ENCODE measurements at regions not wholly inside any gene's neighbourhood (a gene's known extent, or its start where the extent isn't known, plus 50 kb on each side); places are given as distances from the start of the nearest gene placed in this dataset.

DNA sequence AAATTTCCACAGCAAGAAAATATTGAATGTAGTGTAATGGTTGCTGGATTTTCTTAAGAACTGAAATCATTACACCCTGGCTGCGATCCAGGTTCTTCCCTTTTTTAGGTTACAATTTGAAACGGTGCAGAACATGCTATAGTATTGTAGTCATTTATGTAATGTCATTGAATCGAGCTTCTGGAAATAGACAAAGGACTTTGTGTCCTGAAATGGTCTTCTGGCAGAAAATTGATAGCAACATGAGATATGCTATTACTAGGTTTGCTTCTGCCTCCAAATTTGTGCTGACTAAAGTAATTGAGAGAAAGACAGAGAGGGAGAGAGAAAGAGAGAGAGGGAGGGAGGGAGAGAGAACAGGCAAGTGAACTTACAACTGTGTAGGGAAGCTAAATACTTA lies 146.2 kb upstream of the NFIA start:
- Histone ChIP-seq H4K20me1 (ENCODE audit: control insufficient read depth, insufficient read depth, low read depth, low read length) (no peaks in the 10 kb centered on the region), H3K4me1 (ENCODE audit: control insufficient read depth, low read length) (no peaks in the 10 kb centered on the region), H3K9me2 (replicated peaks; ENCODE audit: control insufficient read depth, low read length) (no peaks in the 10 kb centered on the region), H3K27me3 (ENCODE audit: control insufficient read depth, low read length) (0 out of 2 replicates have a peak, but pooled peaks cover 3% of the 10 kb centered on the region), H3K36me3 (ENCODE audit: control insufficient read depth, low read length) (no peaks in the 10 kb centered on the region), H3K27ac (ENCODE audit: low read depth, low read length) (no peak overlapping the region), H3F3A (ENCODE audit: control insufficient read depth, insufficient read depth) (no peaks in the 10 kb centered on the region), H3K9me3 (ENCODE audit: control insufficient read depth, insufficient read depth, low read length) (no peaks in the 10 kb centered on the region), H3K4me2 (ENCODE audit: low read length) (no peak overlapping the region), H3K79me2 (ENCODE audit: control insufficient read depth, low read length) (no peaks in the 10 kb centered on the region), H3K4me3 (ENCODE audit: low read length) (no peak overlapping the region)
- no peak for TF ChIP-seq EZH2phosphoT487 (IDR thresholded peaks at IDR 0.05; ENCODE audit: borderline replicate concordance, low read length)
- TF ChIP-seq, protein P1, sequence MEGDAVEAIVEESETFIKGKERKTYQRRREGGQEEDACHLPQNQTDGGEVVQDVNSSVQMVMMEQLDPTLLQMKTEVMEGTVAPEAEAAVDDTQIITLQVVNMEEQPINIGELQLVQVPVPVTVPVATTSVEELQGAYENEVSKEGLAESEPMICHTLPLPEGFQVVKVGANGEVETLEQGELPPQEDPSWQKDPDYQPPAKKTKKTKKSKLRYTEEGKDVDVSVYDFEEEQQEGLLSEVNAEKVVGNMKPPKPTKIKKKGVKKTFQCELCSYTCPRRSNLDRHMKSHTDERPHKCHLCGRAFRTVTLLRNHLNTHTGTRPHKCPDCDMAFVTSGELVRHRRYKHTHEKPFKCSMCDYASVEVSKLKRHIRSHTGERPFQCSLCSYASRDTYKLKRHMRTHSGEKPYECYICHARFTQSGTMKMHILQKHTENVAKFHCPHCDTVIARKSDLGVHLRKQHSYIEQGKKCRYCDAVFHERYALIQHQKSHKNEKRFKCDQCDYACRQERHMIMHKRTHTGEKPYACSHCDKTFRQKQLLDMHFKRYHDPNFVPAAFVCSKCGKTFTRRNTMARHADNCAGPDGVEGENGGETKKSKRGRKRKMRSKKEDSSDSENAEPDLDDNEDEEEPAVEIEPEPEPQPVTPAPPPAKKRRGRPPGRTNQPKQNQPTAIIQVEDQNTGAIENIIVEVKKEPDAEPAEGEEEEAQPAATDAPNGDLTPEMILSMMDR (IDR thresholded peaks at IDR 0.05; ENCODE audit: low read depth, low read length, poor library complexity, severe bottlenecking) = no peak

DNA sequence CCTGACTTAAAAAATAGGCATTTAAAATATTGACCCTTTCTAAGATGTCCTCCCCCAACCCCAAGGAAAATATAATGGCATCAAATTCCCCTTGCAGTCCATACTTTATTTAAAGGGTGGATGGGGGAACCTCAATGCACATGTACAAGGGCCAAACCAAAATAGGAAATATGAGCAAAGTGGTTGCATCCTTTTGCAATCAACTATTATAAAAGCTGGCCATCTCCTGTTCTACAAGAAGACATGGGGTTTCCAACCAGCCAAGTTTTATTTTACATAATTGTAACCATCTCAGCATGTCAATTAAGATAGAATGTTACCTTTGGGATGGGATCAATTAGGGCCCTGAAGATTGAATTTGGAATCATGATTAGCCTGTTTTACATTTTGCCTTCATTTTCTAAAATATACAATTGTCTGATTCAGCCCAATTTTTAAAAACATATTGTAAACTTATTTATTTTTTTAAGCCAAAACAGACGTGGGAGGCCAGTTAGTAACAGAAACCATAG lies 146.7 kb upstream of the NFIA start:
- Histone ChIP-seq H3F3A (ENCODE audit: control insufficient read depth, insufficient read depth) (no peaks in the 10 kb centered on the region), H3K4me3 (ENCODE audit: low read length) (no peak overlapping the region), H4K20me1 (ENCODE audit: control insufficient read depth, insufficient read depth, low read depth, low read length) (no peaks in the 10 kb centered on the region), H3K36me3 (ENCODE audit: control insufficient read depth, low read length) (no peaks in the 10 kb centered on the region), H3K27me3 (ENCODE audit: control insufficient read depth, low read length) (0 out of 2 replicates have a peak, but pooled peaks cover 3% of the 10 kb centered on the region), H3K4me1 (ENCODE audit: control insufficient read depth, low read length) (no peaks in the 10 kb centered on the region), H3K4me2 (ENCODE audit: low read length) (no peak overlapping the region), H3K79me2 (ENCODE audit: control insufficient read depth, low read length) (no peaks in the 10 kb centered on the region), H3K9me2 (replicated peaks; ENCODE audit: control insufficient read depth, low read length) (no peaks in the 10 kb centered on the region), H3K27ac (ENCODE audit: low read depth, low read length) (no peak overlapping the region), H3K9me3 (ENCODE audit: control insufficient read depth, insufficient read depth, low read length) (no peaks in the 10 kb centered on the region)
- TF ChIP-seq, protein P1 (IDR thresholded peaks at IDR 0.05; ENCODE audit: low read depth, low read length, poor library complexity, severe bottlenecking) = no peak
- TF ChIP-seq EZH2phosphoT487 (IDR thresholded peaks at IDR 0.05; ENCODE audit: borderline replicate concordance, low read length) = no peak

DNA sequence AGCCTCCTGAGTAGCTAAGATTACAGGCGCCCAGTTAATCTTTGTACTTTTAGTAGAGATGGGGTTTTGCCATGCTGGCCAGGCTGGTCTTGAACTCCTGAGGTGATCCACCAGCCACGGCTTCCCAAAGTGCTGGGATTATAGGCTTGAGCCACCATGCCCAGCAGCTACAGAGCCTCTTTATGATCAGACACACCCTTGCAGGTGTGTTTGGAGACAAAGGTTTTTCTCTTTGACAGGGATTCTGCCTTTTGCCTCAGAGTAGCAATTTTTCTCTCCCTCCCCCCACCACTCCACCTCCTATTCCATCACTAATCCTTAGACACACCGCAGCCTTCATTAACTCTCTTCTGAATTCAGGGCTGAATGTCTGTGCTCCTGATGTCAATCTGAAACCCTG lies 152.2 kb upstream of the NFIA start:
- Histone ChIP-seq H3K36me3 (ENCODE audit: control insufficient read depth, low read length) (no peaks in the 10 kb centered on the region), H3K27me3 (ENCODE audit: control insufficient read depth, low read length) (peaks cover 7% of the 10 kb centered on the region; the same call in 1 of the 2 replicates), H3K4me3 (ENCODE audit: low read length) (no peak overlapping the region), H3K9me3 (ENCODE audit: control insufficient read depth, insufficient read depth, low read length) (no peaks in the 10 kb centered on the region), H3K4me1 (ENCODE audit: control insufficient read depth, low read length) (no peaks in the 10 kb centered on the region), H3K27ac (ENCODE audit: low read depth, low read length) (no peak overlapping the region), H4K20me1 (ENCODE audit: control insufficient read depth, insufficient read depth, low read depth, low read length) (no peaks in the 10 kb centered on the region), H3K79me2 (ENCODE audit: control insufficient read depth, low read length) (no peaks in the 10 kb centered on the region), H3K4me2 (ENCODE audit: low read length) (no peak overlapping the region), H3K9me2 (replicated peaks; ENCODE audit: control insufficient read depth, low read length) (no peaks in the 10 kb centered on the region), H3F3A (ENCODE audit: control insufficient read depth, insufficient read depth) (no peaks in the 10 kb centered on the region)
- no peak for TF ChIP-seq EZH2phosphoT487 (IDR thresholded peaks at IDR 0.05; ENCODE audit: borderline replicate concordance, low read length)
- TF ChIP-seq, protein P1 (IDR thresholded peaks at IDR 0.05; ENCODE audit: low read depth, low read length, poor library complexity, severe bottlenecking) = no peak

All from DOHH2 (cell line).